Caki2 (cell line): ENCODE measurements at regions not wholly inside any gene's neighbourhood (a gene's known extent, or its start where the extent isn't known, plus 50 kb on each side); places are given as distances from the start of the nearest gene placed in this dataset.

Source experiments
- DNase-seq: peaks from one replicate; pipeline ENCODE4 v3.0.0-alpha.2; 2015; ENCODE audit warnings: low read depth
- in situ Hi-C: cut with HindIII; loops from 2 replicates; pipeline ENCODE4 v1.10.0; 2016; ENCODE audit warnings: low sequenced_read_pairs, low pct_unique_long_range_greater_than_20kb, mixed read lengths

- DNase-seq, result peak; percentile 76
- in situ Hi-C loops, result no loop called here
Observed at GRCh38 chr10:28840971-28841370, 163.7 kb downstream of the BAMBI start.

- in situ Hi-C loops, result no loop called here
- no peak for DNase-seq
Observed at GRCh38 chr10:28841625-28842024, 164.3 kb downstream of the BAMBI start.

GRCh38 chr10:28842321-28842720, 165.0 kb downstream of the BAMBI start:
- DNase-seq, result no peak
- in situ Hi-C loops, result no loop called here

- DNase-seq, result no peak
- in situ Hi-C loops, result no loop called here
Observed at GRCh38 chr10:28845009-28845682, 167.8 kb downstream of the BAMBI start.

GRCh38 chr10:28849309-28849708, 172.0 kb downstream of the BAMBI start:
- in situ Hi-C loops, result no loop called here
- no peak for DNase-seq

- in situ Hi-C loops, result no loop called here
- DNase-seq, result no peak
Observed at GRCh38 chr10:28849821-28850220, 172.5 kb downstream of the BAMBI start.

GRCh38 chr10:28850784-28851183, 173.5 kb downstream of the BAMBI start:
- no peak for DNase-seq
- in situ Hi-C loops, result no loop called here

GRCh38 chr10:28853195-28853594, 175.9 kb downstream of the BAMBI start:
- DNase-seq, result peak; percentile 44
- in situ Hi-C loops, result no loop called here

GRCh38 chr10:28857164-28857563, 179.8 kb downstream of the BAMBI start:
- in situ Hi-C loops, result no loop called here
- DNase-seq, result no peak

- no peak for DNase-seq
Observed at GRCh38 chr10:28858646-28859045, 181.3 kb downstream of the BAMBI start.

GRCh38 chr10:28859791-28860190, 182.5 kb downstream of the BAMBI start:
- in situ Hi-C loops, result no loop called here
- no peak for DNase-seq

More at GRCh38 chr10:28858646-28859045, 181.3 kb downstream of the BAMBI start:
- in situ Hi-C loops, result no loop called here

GRCh38 chr10:28862219-28862618, 184.9 kb downstream of the BAMBI start:
- in situ Hi-C loops, result no loop called here
- DNase-seq, result no peak

- DNase-seq, result no peak
- in situ Hi-C loops, result no loop called here
Observed at GRCh38 chr10:28869606-28870201, 192.4 kb downstream of the BAMBI start.

GRCh38 chr10:28871665-28872064, 194.3 kb downstream of the BAMBI start:
- in situ Hi-C loops, result no loop called here
- no peak for DNase-seq

GRCh38 chr10:28872587-28873165, 195.4 kb downstream of the BAMBI start:
- DNase-seq, result no peak
- in situ Hi-C loops, result no loop called here

GRCh38 chr10:28873540-28873939, 196.2 kb downstream of the BAMBI start:
- in situ Hi-C loops, result no loop called here
- DNase-seq, result no peak

GRCh38 chr10:28874210-28874609, 196.9 kb downstream of the BAMBI start:
- no peak for DNase-seq
- in situ Hi-C loops, result no loop called here

- DNase-seq, result no peak
- in situ Hi-C loops, result no loop called here
Observed at GRCh38 chr10:28875549-28876081, 198.3 kb downstream of the BAMBI start.

- in situ Hi-C loops, result no loop called here
- DNase-seq, result no peak
Observed at GRCh38 chr10:28878236-28878970, 201.1 kb downstream of the BAMBI start.
